ENCODE measurements at regions not wholly inside any gene's neighbourhood (a gene's known extent, or its start where the extent isn't known, plus 50 kb on each side); places are given as distances from the start of the nearest gene placed in this dataset.

- TF ChIP-seq POLR2A (conservative IDR thresholded peaks at IDR 0.05) = no peak
- TF ChIP-seq EZH2 (IDR thresholded peaks at IDR 0.05; ENCODE audit: borderline replicate concordance, low read depth, low read length) = no peak
- no peak for TF ChIP-seq PATZ1 (CRISPR knock-in tag; IDR thresholded peaks at IDR 0.05; ENCODE audit: borderline replicate concordance)
Observed at GRCh38 chr14:25756876-25757275, 706.9 kb upstream of the STXBP6 start.

Data from K562 (cell line).